ENCODE measurements at regions not wholly inside any gene's neighbourhood (a gene's known extent, or its start where the extent isn't known, plus 50 kb on each side); places are given as distances from the start of the nearest gene placed in this dataset.

- no peak for TF ChIP-seq CTCF (optimal IDR thresholded peaks at IDR 0.05 in 1 of 3, IDR thresholded peaks at IDR 0.05 in 1 of 3, conservative IDR thresholded peaks at IDR 0.05 in 1 of 3; ENCODE audit: extremely low read depth in 1 of 3, insufficient read depth in 2 of 3, low read length in 3 of 3)
- TF ChIP-seq EZH2 (IDR thresholded peaks at IDR 0.05; ENCODE audit: low read length): no peak
These were observed 96.0 kb upstream of the EPCAM start for GRCh38 chr2:47272905-47273758.
